OCI-LY7 (cell line): ENCODE measurements at regions not wholly inside any gene's neighbourhood (a gene's known extent, or its start where the extent isn't known, plus 50 kb on each side); places are given as distances from the start of the nearest gene placed in this dataset.

Experiments used
- BruUV-seq: library from RNA; stranded (reverse); fragments of 400-500 nt; replicated peaks from 2 replicates; lab custom pipeline; 2021; lab: Mats Ljungman, UMichigan
- CTCF ChIA-PET: fragments of 300-600 bp; sonication (Branson Sonifier 250); formaldehyde crosslinking; loops from one replicate; lab custom pipeline; 2022; ENCODE audit warnings: antibody characterized with exemption; ENCODE audit not compliant: unreplicated experiment; lab: Charles Lee
- POLR2A ChIA-PET: fragments of 300-600 bp; sonication (Branson Sonifier 250); formaldehyde crosslinking; loops from one replicate; lab custom pipeline; 2022; ENCODE audit warnings: antibody characterized with exemption; lab: Charles Lee
- DNase-seq: peaks from one replicate; pipeline ENCODE4 v3.0.0-alpha.2; 2015; ENCODE audit warnings: low spot score
- H2AFZ ChIP-seq: fragments of 200-600 bp; sonication (generic), shearing (Covaris generic); 2 replicates; pipeline ENCODE4 v1.6.1; 2014; ENCODE audit warnings: mild to moderate bottlenecking, antibody characterized with exemption, low read length, moderate library complexity
- H3K27ac ChIP-seq: fragments of 200-600 bp; sonication (generic); 2 replicates; pipeline ENCODE4 v1.5.1; 2014; ENCODE audit warnings: mixed run types, low read depth, mild to moderate bottlenecking, moderate library complexity, low read length, inconsistent platforms; ENCODE audit not compliant: poor library complexity, severe bottlenecking
- H3K36me3 ChIP-seq: fragments of 200-600 bp; sonication (generic); 2 replicates; pipeline ENCODE4 v1.6.1; 2014; ENCODE audit warnings: mild to moderate bottlenecking, antibody characterized with exemption, low read length, moderate library complexity, mixed read lengths; ENCODE audit not compliant: insufficient read depth
- H3K4me1 ChIP-seq: fragments of 200-600 bp; sonication (generic); 2 replicates; pipeline ENCODE4 v1.5.1; 2014; ENCODE audit warnings: mild to moderate bottlenecking, low read length; ENCODE audit not compliant: insufficient read depth, poor library complexity, severe bottlenecking
- H3K4me2 ChIP-seq: fragments of 200-600 bp; sonication (generic); 2 replicates; pipeline ENCODE4 v1.6.1; 2014; ENCODE audit warnings: mild to moderate bottlenecking, low read length
- H3K4me3 ChIP-seq: fragments of 200-600 bp; sonication (generic); 2 replicates; pipeline ENCODE4 v1.5.1; 2014; ENCODE audit warnings: mild to moderate bottlenecking, low read depth, low read length; ENCODE audit not compliant: poor library complexity, severe bottlenecking
- H3K79me2 ChIP-seq: fragments of 200-600 bp; sonication (generic); 2 replicates; pipeline ENCODE4 v1.6.1; 2016; ENCODE audit warnings: low read depth, mild to moderate bottlenecking, low read length, moderate library complexity, mixed read lengths; ENCODE audit not compliant: insufficient read depth
- H3K9me2 ChIP-seq: fragments of 200-600 bp; sonication (generic); 2 replicates; pipeline ENCODE4 v1.6.1; 2016; ENCODE audit warnings: mild to moderate bottlenecking, low read length, mixed read lengths; ENCODE audit not compliant: insufficient read depth
- H3K9me3 ChIP-seq: fragments of 200-600 bp; sonication (generic); 2 replicates; pipeline ENCODE4 v1.6.1; 2014; ENCODE audit warnings: mild to moderate bottlenecking, mixed run types, low read length, mixed read lengths
- H4K20me1 ChIP-seq: fragments of 200-600 bp; sonication (generic); 2 replicates; pipeline ENCODE4 v1.6.1; 2014; ENCODE audit warnings: mild to moderate bottlenecking, antibody characterized with exemption, low read length, moderate library complexity, mixed read lengths; ENCODE audit not compliant: insufficient read depth
- EZH2phosphoT487 ChIP-seq: fragments of 200-600 bp; sonication (generic); IDR thresholded peaks from 2 replicates; pipeline ENCODE4 v1.6.1; 2018; ENCODE audit warnings: low read depth, borderline replicate concordance, mild to moderate bottlenecking, mixed run types, antibody characterized with exemption, low read length, moderate library complexity, mixed read lengths
- intact Hi-C: fragments of 100-400 bp; cut with micrococcal nuclease; formaldehyde crosslinking; loops from one replicate; pipeline ENCODE4 v1.10.0; 2022; ENCODE audit not compliant: unreplicated experiment
- TF ChIP-seq, protein P1 (sequence below): fragments of 200-600 bp; sonication (generic); conservative IDR thresholded peaks from 2 replicates; pipeline ENCODE4 v1.5.1; 2014; ENCODE audit warnings: mild to moderate bottlenecking, antibody characterized with exemption, low read length, moderate library complexity, mixed read lengths

DNA sequence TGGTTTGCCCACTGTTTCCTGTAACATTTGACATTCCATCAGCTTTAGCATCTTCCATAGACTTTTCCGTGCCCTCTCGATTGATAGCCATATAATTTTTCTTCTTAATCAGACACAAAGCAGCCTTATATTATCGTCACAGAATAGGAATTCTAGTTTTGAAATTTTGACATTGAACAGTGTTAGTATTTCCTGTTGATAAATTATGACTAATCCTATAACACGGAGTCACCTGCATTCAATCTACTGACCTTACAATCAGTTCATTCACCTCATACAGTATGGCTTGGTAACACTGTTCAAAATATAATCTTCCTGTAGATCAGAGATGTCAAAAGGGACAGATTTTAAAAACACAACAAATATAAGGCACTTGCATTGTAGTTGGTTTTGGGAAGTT, 423.7 kb downstream of the C3orf38 start:
- no peak for DNase-seq
- Histone ChIP-seq H3K4me1 (no peaks in the 10 kb centered on the region), H2AFZ (no peak overlapping the region), H3K79me2 (no peaks in the 10 kb centered on the region), H3K36me3 (no peaks in the 10 kb centered on the region), H3K4me2 (no peak overlapping the region), H3K27ac (no peak overlapping the region), H4K20me1 (no peaks in the 10 kb centered on the region), H3K9me3 (0 out of 2 replicates have a peak, but pooled peaks cover 7% of the 10 kb centered on the region), H3K4me3 (no peak overlapping the region), H3K9me2 (no peaks in the 10 kb centered on the region)
- POLR2A ChIA-PET: interaction anchor here (1.5 kb wide), 1 partner anchor 11 kb away, joined by 3 read pairs; no protein-coding TSS in a partner anchor
- no peak for TF ChIP-seq EZH2phosphoT487
- CTCF ChIA-PET: no interaction called here
- BruUV-seq: no TSS peak
- intact Hi-C loops: no loop called here

DNA sequence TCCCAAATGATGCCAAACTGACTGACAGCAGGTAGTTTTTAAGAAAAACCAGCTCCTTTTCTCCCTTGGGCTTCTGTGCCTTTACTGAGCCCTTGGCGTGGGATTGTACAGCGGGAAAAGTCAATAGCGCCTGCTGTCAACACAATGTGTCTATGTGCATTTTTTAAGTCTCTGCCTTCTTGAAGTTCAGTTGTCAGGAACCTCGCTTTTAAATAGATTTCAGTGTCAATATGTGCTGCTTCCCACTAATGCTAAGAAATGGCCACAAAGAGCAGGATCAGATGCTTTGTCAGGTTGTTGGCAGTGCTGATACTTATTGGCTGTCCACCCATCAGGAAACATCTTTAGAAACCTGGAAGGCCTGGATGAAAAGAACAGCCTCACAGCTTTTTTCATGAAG, 424.4 kb downstream of the C3orf38 start:
- POLR2A ChIA-PET: interaction anchor here (0.5 to 1.5 kb wide), 2 partner anchors 11 to 157 kb away, joined by 3 to 4 read pairs; no protein-coding TSS in a partner anchor
- Histone ChIP-seq H3K4me1 (no peaks in the 10 kb centered on the region), H3K4me3 (no peak overlapping the region), H2AFZ (no peak overlapping the region), H3K27ac (no peak overlapping the region), H3K9me3 (0 out of 2 replicates have a peak, but pooled peaks cover 7% of the 10 kb centered on the region), H3K9me2 (no peaks in the 10 kb centered on the region), H4K20me1 (no peaks in the 10 kb centered on the region), H3K36me3 (no peaks in the 10 kb centered on the region), H3K79me2 (no peaks in the 10 kb centered on the region), H3K4me2 (no peak overlapping the region)
- no TSS peak for BruUV-seq
- CTCF ChIA-PET: no interaction called here
- TF ChIP-seq, protein P1, sequence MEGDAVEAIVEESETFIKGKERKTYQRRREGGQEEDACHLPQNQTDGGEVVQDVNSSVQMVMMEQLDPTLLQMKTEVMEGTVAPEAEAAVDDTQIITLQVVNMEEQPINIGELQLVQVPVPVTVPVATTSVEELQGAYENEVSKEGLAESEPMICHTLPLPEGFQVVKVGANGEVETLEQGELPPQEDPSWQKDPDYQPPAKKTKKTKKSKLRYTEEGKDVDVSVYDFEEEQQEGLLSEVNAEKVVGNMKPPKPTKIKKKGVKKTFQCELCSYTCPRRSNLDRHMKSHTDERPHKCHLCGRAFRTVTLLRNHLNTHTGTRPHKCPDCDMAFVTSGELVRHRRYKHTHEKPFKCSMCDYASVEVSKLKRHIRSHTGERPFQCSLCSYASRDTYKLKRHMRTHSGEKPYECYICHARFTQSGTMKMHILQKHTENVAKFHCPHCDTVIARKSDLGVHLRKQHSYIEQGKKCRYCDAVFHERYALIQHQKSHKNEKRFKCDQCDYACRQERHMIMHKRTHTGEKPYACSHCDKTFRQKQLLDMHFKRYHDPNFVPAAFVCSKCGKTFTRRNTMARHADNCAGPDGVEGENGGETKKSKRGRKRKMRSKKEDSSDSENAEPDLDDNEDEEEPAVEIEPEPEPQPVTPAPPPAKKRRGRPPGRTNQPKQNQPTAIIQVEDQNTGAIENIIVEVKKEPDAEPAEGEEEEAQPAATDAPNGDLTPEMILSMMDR: no peak
- no peak for TF ChIP-seq EZH2phosphoT487
- DNase-seq: no peak
- intact Hi-C loops: no loop called here

DNA sequence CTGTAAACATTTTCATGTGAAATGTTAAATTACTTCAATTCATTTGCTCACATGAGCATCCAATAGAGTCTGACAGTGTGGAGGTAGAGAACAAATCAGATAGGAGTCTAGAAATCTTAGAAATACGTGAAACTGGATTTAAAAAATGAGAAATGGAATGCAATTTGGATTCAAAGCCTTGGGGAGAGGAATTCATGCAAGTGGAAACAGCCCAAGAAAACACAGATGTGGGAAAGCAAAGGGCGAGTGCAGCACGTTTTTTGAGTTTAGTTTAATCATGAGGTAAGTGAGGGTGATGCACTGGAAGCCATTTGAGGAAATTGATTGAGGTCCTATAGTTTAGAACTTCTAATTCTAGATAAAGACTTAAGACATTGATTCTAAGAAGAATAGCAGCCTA, 434.7 kb downstream of the C3orf38 start:
- Histone ChIP-seq H3K4me2 (no peak overlapping the region), H3K4me3 (no peak overlapping the region), H3K79me2 (no peaks in the 10 kb centered on the region), H2AFZ (no peak overlapping the region), H3K36me3 (no peaks in the 10 kb centered on the region), H3K9me3 (no peaks in the 10 kb centered on the region), H3K4me1 (no peaks in the 10 kb centered on the region), H3K27ac (no peak overlapping the region), H4K20me1 (no peaks in the 10 kb centered on the region), H3K9me2 (no peaks in the 10 kb centered on the region)
- intact Hi-C loops: no loop called here
- no peak for DNase-seq
- ChIA-PET POLR2A (interaction anchor here (1.3 kb wide), 1 partner anchor 78 kb away, joined by 3 read pairs; no protein-coding TSS in a partner anchor), CTCF (no interaction called here)
- TF ChIP-seq EZH2phosphoT487: no peak
- TF ChIP-seq, protein P1: no peak
- BruUV-seq: no TSS peak
